A673 (cell line): ENCODE measurements at regions not wholly inside any gene's neighbourhood (a gene's known extent, or its start where the extent isn't known, plus 50 kb on each side); places are given as distances from the start of the nearest gene placed in this dataset.

Source experiments
- CTCF ChIP-seq: fragments of 300-800, 200-600 bp; sonication (generic); conservative IDR thresholded peaks from 2 replicates; pipeline ENCODE4 v1.5.1; 2017; ENCODE audit warnings: low read depth, mild to moderate bottlenecking, antibody characterized with exemption, low read length, moderate library complexity, mixed read lengths
- EZH2 ChIP-seq: fragments of 200-600 bp; sonication (generic); IDR thresholded peaks from 2 replicates; pipeline ENCODE4 v1.6.1; 2017; ENCODE audit warnings: borderline replicate concordance, low read depth, mild to moderate bottlenecking, mixed read lengths, antibody characterized with exemption, low read length; ENCODE audit not compliant: poor library complexity, severe bottlenecking

- TF ChIP-seq CTCF, result no peak
- no peak for TF ChIP-seq EZH2
Measured at GRCh38 chr11:41786087-41786486, 326.6 kb upstream of the LRRC4C start.
